Lower leg skin (tissue), 4 donors: ENCODE measurements at regions not wholly inside any gene's neighbourhood (a gene's known extent, or its start where the extent isn't known, plus 50 kb on each side); places are given as distances from the start of the nearest gene placed in this dataset.

ENCODE experiments used
- DNase-seq, 2 donors: peaks; one replicate each; pipeline ENCODE4 v3.0.0-alpha.2; 2019; ENCODE audit warnings: low spot score in 2 of 2
- H3K4me3 ChIP-seq: fragments of 200-600 bp; sonication (generic); 2 replicates; pipeline ENCODE4 v1.5.1; 2017; ENCODE audit warnings: mild to moderate bottlenecking, low read depth; ENCODE audit not compliant: poor library complexity, severe bottlenecking
- CTCF ChIP-seq, 3 donors: fragments of 450-650 bp; IDR thresholded peaks; one replicate each; pipeline ENCODE4 v1.5.1; 2016; ENCODE audit warnings: antibody characterized with exemption in 3 of 3, mild to moderate bottlenecking in 3 of 3, moderate library complexity in 2 of 3
- POLR2A ChIP-seq, 2 donors: fragments of 450-650 bp; IDR thresholded peaks; one replicate each; pipeline ENCODE4 v1.6.1; 2016 to 2017; ENCODE audit warnings: antibody characterized with exemption in 2 of 2, mild to moderate bottlenecking in 1 of 2, moderate library complexity in 1 of 2
- WGBS, 2 donors: methylation state at CpG; one replicate each; pipeline ENCODE4 v1.1.5; 2018; 5-methylcytosine and 5-hydroxymethylcytosine counted together
- intact Hi-C: fragments of 100-400 bp; cut with DNase I; formaldehyde crosslinking; loops from one replicate; pipeline ENCODE4 v1.15.0; 2023; ENCODE audit warnings: low total_unique reads

GRCh38 chr3:27960133-27960532, 238.0 kb upstream of the EOMES start:
- 33 to 40% methylated on average over 2 of the region's 2 CpGs for WGBS, 2 donors
- intact Hi-C loops, result no loop called here
- no peak for DNase-seq

GRCh38 chr3:27963519-27963918, 241.4 kb upstream of the EOMES start:
- TF ChIP-seq CTCF (IDR thresholded peaks at IDR 0.05) (no peak), POLR2A (IDR thresholded peaks at IDR 0.05) (no peak)
- WGBS, 2 donors, result 90 to 94% methylated on average over 3 of the region's 3 CpGs
- no peak overlapping the region for H3K4me3 ChIP-seq
- intact Hi-C loops, result no loop called here
- DNase-seq, result no peak

More at GRCh38 chr3:27960133-27960532, 238.0 kb upstream of the EOMES start:
- H3K4me3 ChIP-seq, result no peak overlapping the region
- TF ChIP-seq CTCF (IDR thresholded peaks at IDR 0.05), result no peak
- no peak for TF ChIP-seq POLR2A (IDR thresholded peaks at IDR 0.05)

- DNase-seq, result no peak
- WGBS, 2 donors, result 59 to 62% methylated on average over 5 of the region's 5 CpGs
Measured at GRCh38 chr3:27971600-27971999, 249.5 kb upstream of the EOMES start.

GRCh38 chr3:27976933-27977332, 254.8 kb upstream of the EOMES start:
- H3K4me3 ChIP-seq, result no peak overlapping the region
- TF ChIP-seq CTCF (IDR thresholded peaks at IDR 0.05), result no peak
- no peak for TF ChIP-seq POLR2A (IDR thresholded peaks at IDR 0.05)
- intact Hi-C loops, result no loop called here
- WGBS, 2 donors, result 34 to 50% methylated on average over 2 of the region's 2 CpGs
- peak in 1 of 2 donors; percentile 32 for DNase-seq

More at GRCh38 chr3:27971600-27971999, 249.5 kb upstream of the EOMES start:
- TF ChIP-seq POLR2A (IDR thresholded peaks at IDR 0.05) (no peak), CTCF (IDR thresholded peaks at IDR 0.05) (no peak)
- intact Hi-C loops, result no loop called here
- H3K4me3 ChIP-seq, result no peak overlapping the region

- no peak for DNase-seq
- H3K4me3 ChIP-seq, result no peak overlapping the region
- TF ChIP-seq CTCF (IDR thresholded peaks at IDR 0.05) (no peak), POLR2A (IDR thresholded peaks at IDR 0.05) (no peak)
- intact Hi-C loops, result no loop called here
- WGBS, 2 donors, result 76% methylated on average over 3 of the region's 3 CpGs
Measured at GRCh38 chr3:27978440-27978839, 256.3 kb upstream of the EOMES start.

- TF ChIP-seq CTCF (IDR thresholded peaks at IDR 0.05), result no peak
- TF ChIP-seq POLR2A (IDR thresholded peaks at IDR 0.05), result no peak
- WGBS, 2 donors, result 64 to 66% methylated on average over 4 of the region's 4 CpGs
- no peak overlapping the region for H3K4me3 ChIP-seq
- no peak for DNase-seq
- intact Hi-C loops, result no loop called here
Measured at GRCh38 chr3:27985369-27986035, 255.9 kb upstream of the CMC1 start.
